ENCODE measurements at regions not wholly inside any gene's neighbourhood (a gene's known extent, or its start where the extent isn't known, plus 50 kb on each side); places are given as distances from the start of the nearest gene placed in this dataset.
"Not testable (repeated sequence)": the region's sequence is repeated elsewhere in the genome, so short reads cannot be mapped to it uniquely, and the experiment has no call there.

GRCh38 chrX:56618323-56618722 lies 54.9 kb downstream of the UBQLN2 start:
- Mint-ChIP-seq H3K4me1 (ENCODE audit: low read depth) (no peaks in the 10 kb centered on the region), H3K27me3 (ENCODE audit: low read depth) (no peaks in the 10 kb centered on the region), H3K36me3 (ENCODE audit: low read depth) (peaks cover 9% of the 10 kb centered on the region), H3K4me3 (no peak overlapping the region), H3K27ac (no peak overlapping the region), H3K9me3 (peaks cover 9% of the 10 kb centered on the region)
- intact Hi-C loops (cut with micrococcal nuclease): no loop called here
- DNase-seq: no peak
- CTCF ChIA-PET: interaction anchor here (0.9 kb wide), 1 partner anchor 16 kb away, joined by 3 read pairs; no protein-coding TSS in a partner anchor

DNA sequence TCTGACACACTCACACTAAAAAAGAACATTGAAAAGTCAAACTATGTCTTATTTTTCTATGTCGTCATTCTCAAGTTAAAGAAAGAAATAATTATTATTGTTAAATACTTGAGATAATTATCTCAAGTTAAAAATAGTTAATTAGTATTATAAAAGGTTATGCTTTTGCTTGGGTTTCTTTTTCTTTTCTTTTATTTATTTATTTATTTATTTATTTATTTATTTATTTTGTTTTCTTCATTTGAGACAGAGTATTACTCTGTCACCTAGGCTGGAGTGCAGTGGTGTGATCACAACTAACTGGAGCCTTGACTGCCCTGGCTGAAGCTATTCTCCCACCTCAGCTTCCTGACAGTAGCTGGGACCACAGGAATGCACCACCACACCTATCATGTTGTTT lies 59.9 kb downstream of the UBQLN2 start:
- CTCF ChIA-PET: no interaction called here
- Mint-ChIP-seq H3K36me3 (ENCODE audit: low read depth) (peaks cover 12% of the 10 kb centered on the region), H3K27me3 (ENCODE audit: low read depth) (no peaks in the 10 kb centered on the region), H3K4me1 (ENCODE audit: low read depth) (no peaks in the 10 kb centered on the region), H3K27ac (no peak overlapping the region), H3K4me3 (no peak overlapping the region), H3K9me3 (peaks cover 21% of the 10 kb centered on the region)
- no peak for DNase-seq
- intact Hi-C loops (cut with micrococcal nuclease): no loop called here

- intact Hi-C loops (cut with micrococcal nuclease); H3K27ac Mint-ChIP-seq; H3K27me3 Mint-ChIP-seq (ENCODE audit: low read depth); DNase-seq; H3K4me3 Mint-ChIP-seq; H3K4me1 Mint-ChIP-seq (ENCODE audit: low read depth); CTCF ChIA-PET: not testable (repeated sequence)
- Mint-ChIP-seq H3K36me3 (ENCODE audit: low read depth) (peaks cover 16% of the 10 kb centered on the region), H3K9me3 (peaks cover 20% of the 10 kb centered on the region)
Measured at GRCh38 chrX:56635060-56635459, 71.6 kb downstream of the UBQLN2 start.

GRCh38 chrX:56661193-56661592 lies 67.8 kb upstream of the NBDY start:
- CTCF ChIA-PET: no interaction called here
- H3K27me3 Mint-ChIP-seq (ENCODE audit: low read depth): no peaks in the 10 kb centered on the region
- peaks cover 8% of the 10 kb centered on the region for H3K36me3 Mint-ChIP-seq (ENCODE audit: low read depth)
- no peak overlapping the region for H3K4me3 Mint-ChIP-seq
- peaks cover 12% of the 10 kb centered on the region for H3K9me3 Mint-ChIP-seq
- DNase-seq: no peak
- no peak overlapping the region for H3K27ac Mint-ChIP-seq
- H3K4me1 Mint-ChIP-seq (ENCODE audit: low read depth): no peaks in the 10 kb centered on the region
- intact Hi-C loops (cut with micrococcal nuclease): no loop called here
